HCT116 (cell line): ENCODE measurements at regions not wholly inside any gene's neighbourhood (a gene's known extent, or its start where the extent isn't known, plus 50 kb on each side); places are given as distances from the start of the nearest gene placed in this dataset.

Experiments used
- ATAC-seq: fragments of 200-7000 bp; cut with Tn5 transposase; 2 replicates; pipeline ENCODE4 v1.9.1; 2020; ENCODE audit warnings: mild to moderate bottlenecking, moderate library complexity
- BruUV-seq: library from RNA; stranded (reverse); fragments of 400-500 nt; replicated peaks from 2 replicates; lab custom pipeline; 2021; lab: Mats Ljungman, UMichigan
- CTCF ChIA-PET: fragments of 300-600 bp; sonication (Branson Sonifier 250); formaldehyde crosslinking; loops from one replicate; lab custom pipeline; 2021; ENCODE audit warnings: antibody characterized with exemption; lab: Charles Lee
- POLR2A ChIA-PET: fragments of 300-600, 350-600 bp; sonication (Branson Sonifier 250); formaldehyde crosslinking; loops from one replicate; lab custom pipeline; 2021; ENCODE audit warnings: antibody characterized with exemption; lab: Charles Lee
- RAD21 ChIA-PET, 2 experiments: fragments of 300-600 bp; sonication (Branson Sonifier 250); formaldehyde crosslinking; loops; one replicate each; lab custom pipeline; 2023; ENCODE audit warnings: low total read pairs in 2 of 2; ENCODE audit not compliant: uncharacterized antibody in 2 of 2, unreplicated experiment in 2 of 2, low non-redundant PET in 1 of 2; lab: Charles Lee
- DNase-seq: peaks from one replicate; pipeline ENCODE4 v3.0.0-alpha.2; 2010; ENCODE audit warnings: low read depth, low spot score
- H2AFZ ChIP-seq: fragments of 200-600 bp; shearing (Covaris generic), sonication (generic); 2 replicates; pipeline ENCODE4 v1.6.1; 2017; ENCODE audit warnings: low read depth, mixed run types, mixed read lengths, antibody characterized with exemption, low read length; ENCODE audit not compliant: poor library complexity, severe bottlenecking
- H3K27ac ChIP-seq: 2 replicates; pipeline ENCODE4 v1.5.1; 2012; ENCODE audit warnings: low read depth, low read length
- H3K27me3 ChIP-seq: fragments of 200-600 bp; sonication (generic); 2 replicates; pipeline ENCODE4 v1.6.1; 2016; ENCODE audit warnings: mixed run types, low read length, mixed read lengths; ENCODE audit not compliant: insufficient read depth
- H3K36me3 ChIP-seq, 2 experiments: fragments of 200-500 bp in 1 of 2; fragments of 200-600 bp in 1 of 2; sonication (Bioruptor generic) in 1 of 2; sonication (generic) in 1 of 2; 2 replicates each; pipeline versions ENCODE4 v1.5.1 to v1.6.1; 2014 to 2016; ENCODE audit warnings: low read length in 2 of 2, inconsistent platforms in 1 of 2, mixed read lengths in 1 of 2, mixed run types in 1 of 2; ENCODE audit not compliant: insufficient read depth in 2 of 2, control insufficient read depth in 1 of 2
- H3K4me1 ChIP-seq, 2 experiments: fragments of 200-600 bp in 1 of 2; sonication (generic) in 1 of 2; 2 replicates each; pipeline versions ENCODE4 v1.5.1 to v1.6.1; 2012 to 2017; ENCODE audit warnings: low read length in 2 of 2, inconsistent platforms in 1 of 2, mild to moderate bottlenecking in 1 of 2, mixed read lengths in 1 of 2, mixed run types in 1 of 2, moderate library complexity in 1 of 2; ENCODE audit not compliant: insufficient read depth in 2 of 2, control insufficient read depth in 1 of 2
- H3K4me2 ChIP-seq: fragments of 200-600 bp; sonication (generic); 2 replicates; pipeline ENCODE4 v1.6.1; 2017; ENCODE audit warnings: mixed run types, low read length, mixed read lengths
- H3K4me3 ChIP-seq, 2 experiments: fragments of 200-600 bp in 1 of 2; sonication (generic) in 1 of 2; replicated peaks in 1 of 2; 2 replicates each; pipeline ENCODE4 v1.5.1; 2011 to 2016; ENCODE audit warnings: low read length in 2 of 2, control low read depth in 1 of 2, low read depth in 1 of 2, mild to moderate bottlenecking in 1 of 2, mixed read lengths in 1 of 2, mixed run types in 1 of 2
- H3K79me2 ChIP-seq: fragments of 200-600 bp; sonication (generic); 2 replicates; pipeline ENCODE4 v1.6.1; 2017; ENCODE audit warnings: mild to moderate bottlenecking, mixed run types, low read length, moderate library complexity, mixed read lengths; ENCODE audit not compliant: insufficient read depth
- H3K9ac ChIP-seq: fragments of 200-600 bp; sonication (generic); 2 replicates; pipeline ENCODE4 v1.6.1; 2016; ENCODE audit warnings: low read length, mixed read lengths
- H3K9me2 ChIP-seq: fragments of 200-600 bp; sonication (generic), shearing (Covaris generic); 2 replicates; pipeline ENCODE4 v1.6.1; 2017; ENCODE audit warnings: mixed run types, mild to moderate bottlenecking, moderate library complexity; ENCODE audit not compliant: insufficient read depth
- H3K9me3 ChIP-seq, 2 experiments: fragments of 200-500 bp in 1 of 2; fragments of 200-600 bp in 1 of 2; sonication (Bioruptor generic) in 1 of 2; sonication (generic) in 1 of 2; 2 replicates each; pipeline ENCODE4 v1.6.1; 2014 to 2017; ENCODE audit warnings: low read length in 2 of 2, mixed read lengths in 2 of 2, inconsistent platforms in 1 of 2, low read depth in 1 of 2, mild to moderate bottlenecking in 1 of 2, mixed run types in 1 of 2, moderate library complexity in 1 of 2; ENCODE audit not compliant: control insufficient read depth in 1 of 2, insufficient read depth in 1 of 2
- H4K20me1 ChIP-seq: fragments of 200-600 bp; sonication (generic), shearing (Covaris generic); 2 replicates; pipeline ENCODE4 v1.6.1; 2017; ENCODE audit warnings: mixed run types, mild to moderate bottlenecking, moderate library complexity; ENCODE audit not compliant: insufficient read depth
- CBX3 ChIP-seq: IDR thresholded peaks from 2 replicates; pipeline ENCODE4 v1.6.1; 2012; ENCODE audit warnings: low read depth
- CEBPB ChIP-seq: IDR thresholded peaks from 2 replicates; pipeline ENCODE4 v1.6.1; 2012; ENCODE audit warnings: low read depth
- EGR1 ChIP-seq: IDR thresholded peaks from 2 replicates; pipeline ENCODE4 v1.6.1; 2012; ENCODE audit warnings: low read depth
- ELF1 ChIP-seq: IDR thresholded peaks from 2 replicates; pipeline ENCODE4 v1.6.1; 2012; ENCODE audit warnings: low read depth, borderline replicate concordance
- EZH2 ChIP-seq: fragments of 200-600 bp; sonication (generic); IDR thresholded peaks from 2 replicates; pipeline ENCODE4 v1.6.1; 2017; ENCODE audit warnings: antibody characterized with exemption, mixed run types
- EZH2phosphoT487 ChIP-seq: fragments of 200-600 bp; IDR thresholded peaks from 2 replicates; pipeline ENCODE4 v1.6.1; 2018; ENCODE audit warnings: antibody characterized with exemption, borderline replicate concordance
- FOSL1 ChIP-seq: IDR thresholded peaks from 2 replicates; pipeline ENCODE4 v1.6.1; 2012; ENCODE audit warnings: low read depth
- JUND ChIP-seq: IDR thresholded peaks from 2 replicates; pipeline ENCODE4 v1.6.1; 2012
- MAX ChIP-seq: IDR thresholded peaks from 2 replicates; pipeline ENCODE4 v1.6.1; 2012
- POLR2A ChIP-seq: IDR thresholded peaks from 2 replicates; pipeline ENCODE4 v1.7.0; 2011; ENCODE audit warnings: borderline replicate concordance; ENCODE audit not compliant: insufficient read depth, insufficient read length; ENCODE audit errors: extremely low read depth
- SIN3A ChIP-seq: IDR thresholded peaks from 2 replicates; pipeline ENCODE4 v1.6.1; 2012; ENCODE audit warnings: low read depth
- SP1 ChIP-seq: IDR thresholded peaks from 2 replicates; pipeline ENCODE4 v1.6.1; 2012; ENCODE audit warnings: low read depth
- SRF ChIP-seq: IDR thresholded peaks from 2 replicates; pipeline ENCODE4 v1.6.1; 2012; ENCODE audit warnings: low read depth
- TCF7L2 ChIP-seq: IDR thresholded peaks from 2 replicates; pipeline ENCODE4 v1.7.0; 2011; ENCODE audit warnings: borderline replicate concordance, inconsistent platforms; ENCODE audit not compliant: insufficient read depth, insufficient read length; ENCODE audit errors: extremely low read depth
- YY1 ChIP-seq: IDR thresholded peaks from 2 replicates; pipeline ENCODE4 v1.6.1; 2011; ENCODE audit warnings: low read length, low read depth, moderate library complexity, mild to moderate bottlenecking; ENCODE audit not compliant: insufficient replicate concordance; ENCODE audit errors: extremely low read depth
- ZBTB33 ChIP-seq: IDR thresholded peaks from 2 replicates; pipeline ENCODE4 v1.6.1; 2011; ENCODE audit warnings: mild to moderate bottlenecking, low read length, moderate library complexity; ENCODE audit not compliant: insufficient replicate concordance; ENCODE audit errors: extremely low read depth
- ZFX ChIP-seq: fragments of 450-650 bp; IDR thresholded peaks from 2 replicates; pipeline ENCODE4 v1.6.1; 2017
- ZNF274 ChIP-seq: fragments of 200-500 bp; sonication (Bioruptor generic); IDR thresholded peaks from 2 replicates; pipeline ENCODE4 v1.6.1; 2014; ENCODE audit warnings: mild to moderate bottlenecking, low read depth, low read length, inconsistent platforms
- intact Hi-C: fragments of 100-400 bp; cut with micrococcal nuclease; formaldehyde crosslinking; loops from 2 replicates; pipeline ENCODE4 v1.10.0; 2022

GRCh38 chr2:238586931-238587775 lies 160.4 kb downstream of the ASB1 start:
- Histone ChIP-seq H3K9me3 (no peaks in the 10 kb centered on the region), H4K20me1 (no peaks in the 10 kb centered on the region), H3K4me3 (no peak overlapping the region), H3K27ac (no peak overlapping the region), H2AFZ (no peak overlapping the region), H3K79me2 (no peaks in the 10 kb centered on the region), H3K4me2 (no peak overlapping the region), H3K27me3 (no peaks in the 10 kb centered on the region), H3K4me1 (peaks cover 0 to 6% of the 10 kb centered on the region in 2 experiments; a peak in 1 of 4 replicates), H3K9me2 (no peaks in the 10 kb centered on the region), H3K36me3 (no peaks in the 10 kb centered on the region), H3K9ac (no peak overlapping the region)
- TF ChIP-seq ZBTB33 (no peak), ZNF274 (no peak), POLR2A (no peak), CBX3 (no peak), ZFX (no peak), TCF7L2 (no peak), SP1 (no peak), YY1 (no peak), EZH2 (no peak), EZH2phosphoT487 (no peak), JUND (no peak), SRF (no peak), FOSL1 (no peak), EGR1 (no peak), CEBPB (no peak), MAX (no peak), ELF1 (no peak), SIN3A (no peak)
- ChIA-PET CTCF (no interaction called here), RAD21 (no interaction called here), POLR2A (no interaction called here)
- BruUV-seq = no TSS peak
- DNase-seq = no peak
- no peak for ATAC-seq
- intact Hi-C loops = no loop called here
